ENCODE measurements at regions not wholly inside any gene's neighbourhood (a gene's known extent, or its start where the extent isn't known, plus 50 kb on each side); places are given as distances from the start of the nearest gene placed in this dataset.
"Not testable (repeated sequence)": the region's sequence is repeated elsewhere in the genome, so short reads cannot be mapped to it uniquely, and the experiment has no call there.

GRCh38 chr14:87628129-87628528 is 364.9 kb downstream of the GALC start:
- no peak for DNase-seq

DNA sequence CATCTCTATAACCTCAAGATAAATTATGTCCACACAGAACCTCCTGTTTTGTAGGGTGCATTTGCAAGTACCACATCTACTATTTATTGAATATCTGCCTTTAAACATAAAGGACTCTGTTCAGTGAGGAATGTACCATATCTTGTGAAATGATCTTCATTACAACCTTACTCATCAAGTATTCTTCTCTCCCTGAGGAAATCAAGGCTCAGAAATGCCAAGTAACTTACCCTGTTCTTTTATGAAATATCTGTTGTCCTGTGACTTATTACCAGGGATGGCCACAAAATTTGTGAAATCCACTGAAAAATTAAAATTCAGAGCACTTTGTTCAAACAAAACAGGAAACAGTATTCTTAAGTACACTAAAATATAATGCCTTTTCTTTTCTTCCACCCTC is 366.7 kb downstream of the GALC start:
- DNase-seq = no peak

DNA sequence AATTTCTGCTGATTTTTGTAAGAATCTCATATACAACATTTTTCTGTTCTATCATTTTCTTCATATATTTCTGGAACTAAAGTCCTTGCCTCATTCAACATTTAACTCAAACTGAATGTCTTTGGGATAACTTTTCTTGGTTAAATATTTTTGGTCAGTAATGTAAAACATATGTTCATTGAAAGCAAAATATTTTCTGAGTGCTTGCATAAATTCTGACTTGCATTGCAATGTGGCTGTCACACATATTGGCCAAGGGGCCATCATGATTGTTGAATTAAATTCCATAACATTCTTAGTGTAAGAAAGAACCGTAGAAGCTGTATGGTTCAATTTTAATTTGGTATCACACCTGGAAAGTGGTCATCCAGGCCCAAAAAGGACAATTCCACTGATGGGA is 369.4 kb downstream of the GALC start:
- DNase-seq = no peak

- no peak for DNase-seq
These were observed 375.9 kb downstream of the GALC start for GRCh38 chr14:87617079-87617478.

DNA sequence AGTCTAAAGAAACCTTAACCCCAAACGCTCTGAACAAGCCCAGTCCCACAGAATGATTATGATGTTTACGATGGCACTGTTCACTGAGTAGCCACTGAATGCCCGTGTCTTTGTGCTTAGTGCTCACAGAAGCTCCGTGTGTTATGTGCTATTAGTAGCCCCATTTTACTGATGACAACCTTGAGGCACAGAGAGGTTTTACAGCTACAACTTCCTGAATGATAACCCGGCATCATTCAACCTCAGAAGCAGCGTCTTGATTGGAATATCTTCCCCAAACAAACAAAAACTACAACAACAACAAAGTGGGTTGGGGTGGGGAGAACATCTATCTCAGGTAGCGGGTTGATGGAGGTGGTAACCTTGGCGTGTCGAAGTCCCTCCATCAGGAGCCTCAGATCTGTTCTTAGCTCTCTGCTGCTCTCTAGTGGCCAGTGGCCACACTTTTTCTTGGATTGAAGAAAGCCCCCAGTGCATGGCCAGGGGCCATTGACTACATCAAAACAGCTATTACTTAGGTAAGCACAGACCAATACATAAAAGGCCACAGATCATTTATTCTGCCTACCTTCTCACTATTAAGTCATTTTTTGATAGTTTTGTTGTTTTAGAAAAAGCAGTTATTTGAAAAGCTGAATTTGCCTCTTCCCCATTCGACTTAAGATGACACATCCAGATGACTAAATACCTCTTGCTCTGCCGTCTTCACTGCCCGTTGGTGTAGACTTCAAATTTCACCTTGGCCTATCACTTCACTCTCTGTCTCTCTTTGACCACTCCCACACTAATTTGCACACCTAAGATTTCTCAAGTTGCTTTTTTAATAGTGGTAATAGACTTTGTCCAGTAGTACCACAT is 376.9 kb downstream of the GALC start:
- DNase-seq = peak in 1 of 5 experiments; percentile 40

- no peak for DNase-seq
These were observed 377.9 kb downstream of the GALC start for GRCh38 chr14:87615047-87615446.

DNA sequence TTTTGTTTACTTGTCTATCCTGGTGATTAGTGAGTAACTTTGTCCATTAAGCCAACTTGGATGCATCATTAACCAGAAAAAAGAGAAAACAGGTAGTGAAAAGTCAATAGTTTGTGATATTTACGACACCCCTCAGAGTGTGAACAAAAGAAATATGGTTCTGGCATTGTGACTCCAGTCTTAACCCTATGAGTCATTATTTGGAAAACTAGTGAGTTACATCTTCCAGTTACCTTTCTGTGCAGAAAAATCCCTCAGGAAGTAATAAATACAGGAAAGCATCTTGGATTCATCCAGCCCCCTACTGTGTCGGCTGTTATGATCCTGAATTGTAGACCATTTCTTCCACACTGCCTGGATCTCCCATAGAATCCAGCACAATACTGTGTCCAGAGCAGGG is 379.1 kb downstream of the GALC start:
- DNase-seq = no peak

GRCh38 chr14:87607056-87607455 is 385.9 kb downstream of the GALC start:
- not testable (repeated sequence) for DNase-seq

DNA sequence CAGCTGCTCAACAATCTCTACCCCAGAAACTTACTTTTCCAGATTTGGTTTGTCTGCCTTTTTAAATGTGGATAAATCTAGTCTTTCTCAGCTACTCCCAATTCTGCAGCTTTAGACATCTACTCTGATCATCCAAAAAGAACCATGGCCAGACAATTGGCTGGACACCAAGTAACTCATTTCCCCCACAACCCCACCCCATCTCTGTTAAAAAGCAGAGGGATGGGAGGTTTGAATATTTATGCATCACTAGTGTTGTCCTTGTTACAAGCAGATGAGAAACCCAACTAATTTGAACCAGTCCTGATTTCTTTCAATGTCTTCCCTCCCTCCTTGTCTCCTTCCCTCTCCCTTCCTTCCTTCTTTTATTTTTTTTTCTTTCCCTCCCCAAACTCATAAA is 391.9 kb downstream of the GALC start:
- DNase-seq = no peak

- no peak for DNase-seq
These were observed 392.7 kb downstream of the GALC start for GRCh38 chr14:87600240-87600639.

DNA sequence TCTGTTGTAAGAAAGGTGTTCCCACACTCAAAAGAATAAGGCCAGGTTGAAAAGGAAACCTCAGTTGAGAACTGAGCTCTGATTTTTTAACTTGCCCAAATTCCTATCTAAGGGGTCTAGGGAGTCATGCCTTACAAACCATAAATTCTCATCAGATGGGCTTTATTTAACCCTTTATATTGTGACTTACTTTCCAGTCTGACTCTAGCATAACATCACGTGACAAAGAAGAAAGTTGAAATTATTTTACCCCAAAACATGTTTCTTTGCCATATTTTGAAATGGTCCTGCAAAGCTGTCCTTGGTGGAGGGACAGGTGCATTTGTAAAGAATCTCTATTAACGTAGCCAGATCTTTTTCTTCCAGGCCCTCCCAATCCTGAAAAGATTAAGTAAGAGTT is 411.7 kb downstream of the GALC start:
- no peak for DNase-seq

GRCh38 chr14:87579036-87579435 is 413.9 kb downstream of the GALC start:
- no peak for DNase-seq

- DNase-seq = no peak
These were observed 417.6 kb downstream of the GALC start for GRCh38 chr14:87575378-87575777.

DNA sequence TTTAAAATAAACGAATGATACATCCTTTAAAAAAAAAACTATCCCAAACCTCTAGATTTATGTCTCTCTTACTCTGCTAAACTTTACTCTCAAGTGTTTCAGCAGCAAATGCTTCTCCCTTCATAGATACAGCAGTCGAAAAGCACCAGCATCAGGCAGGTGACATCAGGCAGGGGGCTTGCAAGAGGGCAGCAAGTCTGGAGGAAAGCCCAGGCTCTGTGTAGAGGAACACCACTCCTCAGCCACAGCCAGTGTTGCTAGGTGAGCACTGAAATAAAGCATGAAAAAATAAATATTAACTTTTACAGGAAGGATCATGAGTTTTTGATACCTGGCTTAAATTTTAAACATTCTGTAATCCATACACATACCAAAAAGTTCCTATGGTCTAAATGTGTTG is 419.4 kb downstream of the GALC start:
- DNase-seq = no peak

DNA sequence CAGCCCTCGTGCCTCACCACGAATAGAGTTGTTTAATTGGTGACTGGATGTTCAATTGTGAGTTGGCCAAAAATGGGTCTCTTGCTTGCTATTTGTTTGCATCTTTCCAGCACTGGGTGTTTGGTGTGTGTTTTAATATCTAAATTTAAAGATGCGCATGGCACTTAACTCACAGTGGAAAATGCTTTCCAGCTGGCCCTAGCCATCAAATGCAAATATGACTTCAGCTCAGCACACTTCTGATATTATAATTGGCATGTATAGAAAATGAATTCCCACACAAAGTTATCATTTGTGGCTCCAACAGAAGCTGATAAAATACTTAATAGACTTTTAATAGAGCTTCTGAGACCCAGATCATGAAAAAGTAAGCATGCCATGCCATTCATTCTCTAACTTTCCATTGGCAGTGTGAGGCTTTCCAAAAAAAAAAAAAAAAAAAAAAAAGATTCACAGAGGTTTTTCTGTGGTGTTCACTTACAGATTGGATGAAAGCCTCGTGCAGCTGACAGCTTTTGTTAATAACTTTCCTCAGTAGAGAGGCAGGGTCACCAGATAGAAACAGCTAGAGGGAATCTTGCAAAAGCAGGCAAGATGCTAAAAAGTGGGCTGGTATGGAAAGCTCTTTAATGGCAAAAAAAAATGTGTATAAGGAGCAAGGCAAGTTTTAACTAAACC is 425.2 kb downstream of the GALC start:
- no peak for DNase-seq

GRCh38 chr14:87566991-87567390 is 426.0 kb downstream of the GALC start:
- no peak for DNase-seq

- no peak for DNase-seq
These were observed 445.4 kb downstream of the GALC start for GRCh38 chr14:87547536-87547935.

GRCh38 chr14:87542288-87542687 is 450.7 kb downstream of the GALC start:
- DNase-seq = no peak

- DNase-seq = no peak
These were observed 452.6 kb downstream of the GALC start for GRCh38 chr14:87540339-87540738.

DNA sequence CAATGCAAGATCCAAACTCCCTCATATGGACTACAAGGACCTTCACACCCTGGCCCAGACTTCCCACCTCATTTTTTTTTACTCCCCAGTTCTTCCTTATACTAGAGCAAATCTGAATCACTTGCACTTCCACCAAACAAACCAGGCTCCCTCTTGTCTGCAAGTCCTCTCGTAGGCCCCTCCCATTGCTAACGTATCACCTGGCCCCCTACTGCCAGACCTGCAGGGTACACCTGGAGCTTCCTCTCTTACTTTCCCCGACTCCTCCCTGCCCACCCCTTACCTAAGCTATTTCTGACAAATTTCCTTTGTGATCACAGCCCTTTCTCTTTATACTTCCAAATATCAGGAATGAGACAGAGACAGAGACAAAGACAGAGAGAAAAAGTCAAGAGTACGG is 463.9 kb downstream of the GALC start:
- DNase-seq = no peak

DNA sequence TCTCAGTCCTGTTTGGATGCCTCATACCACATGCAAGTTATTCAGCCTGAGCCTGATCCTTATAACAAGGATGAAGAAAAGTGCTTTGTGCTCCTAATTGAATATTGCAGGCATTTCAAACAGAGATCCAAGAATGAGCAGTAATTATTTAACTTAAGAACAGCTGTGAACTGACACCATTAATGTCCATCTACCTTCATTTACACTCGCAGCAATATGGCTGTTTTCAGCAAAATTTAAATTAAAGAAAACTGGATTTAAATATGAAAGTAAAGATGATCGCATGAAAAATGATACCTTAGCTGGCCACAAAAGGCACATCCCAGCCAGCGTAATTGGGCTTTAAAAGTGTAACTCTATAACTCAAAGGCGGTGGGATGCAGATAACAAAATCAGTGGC is 466.3 kb downstream of the GALC start:
- DNase-seq = no peak

DNA sequence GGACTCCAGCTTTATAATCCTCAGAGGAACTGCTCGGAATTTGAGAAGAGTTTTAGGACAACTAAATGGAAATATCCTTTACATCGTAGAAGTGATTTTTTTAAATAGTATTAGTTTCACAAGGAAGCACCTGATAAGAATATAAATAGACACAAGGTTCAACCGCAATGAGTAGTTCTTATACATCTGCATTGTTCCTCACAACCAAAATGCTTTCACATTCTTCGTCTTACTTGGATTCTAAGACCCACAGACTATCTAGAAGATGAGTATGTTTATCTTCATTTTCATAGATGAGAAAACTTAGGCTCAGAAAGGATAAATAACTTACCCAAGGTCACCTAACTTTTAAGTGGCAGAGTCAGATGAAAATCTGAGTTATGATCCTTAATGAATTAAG is 469.0 kb downstream of the GALC start:
- no peak for DNase-seq

GRCh38 chr14:87522575-87522974 is 470.4 kb downstream of the GALC start:
- no peak for DNase-seq

GRCh38 chr14:87508333-87508732 is 484.6 kb downstream of the GALC start:
- DNase-seq = no peak
